Activated CD8-positive, alpha-beta memory T cell treated with anti-CD3 and anti-CD28 coated beads for 48 hours (primary cell): ENCODE measurements at regions not wholly inside any gene's neighbourhood (a gene's known extent, or its start where the extent isn't known, plus 50 kb on each side); places are given as distances from the start of the nearest gene placed in this dataset.

ENCODE experiments used
- DNase-seq, 3 experiments: peaks; one replicate each; pipeline ENCODE4 v3.0.0-alpha.2; 2020; ENCODE audit warnings: low read depth in 2 of 3, low spot score in 2 of 3

- DNase-seq: no peak
Observed at GRCh38 chr2:122851972-122852531, 1096.6 kb downstream of the TSN start.

GRCh38 chr2:122856696-122857095 is 1101.2 kb downstream of the TSN start:
- no peak for DNase-seq

GRCh38 chr2:122858075-122858702 is 1102.7 kb downstream of the TSN start:
- no peak for DNase-seq

- no peak for DNase-seq
Observed at GRCh38 chr2:122858813-122859212, 1103.4 kb downstream of the TSN start.

DNA sequence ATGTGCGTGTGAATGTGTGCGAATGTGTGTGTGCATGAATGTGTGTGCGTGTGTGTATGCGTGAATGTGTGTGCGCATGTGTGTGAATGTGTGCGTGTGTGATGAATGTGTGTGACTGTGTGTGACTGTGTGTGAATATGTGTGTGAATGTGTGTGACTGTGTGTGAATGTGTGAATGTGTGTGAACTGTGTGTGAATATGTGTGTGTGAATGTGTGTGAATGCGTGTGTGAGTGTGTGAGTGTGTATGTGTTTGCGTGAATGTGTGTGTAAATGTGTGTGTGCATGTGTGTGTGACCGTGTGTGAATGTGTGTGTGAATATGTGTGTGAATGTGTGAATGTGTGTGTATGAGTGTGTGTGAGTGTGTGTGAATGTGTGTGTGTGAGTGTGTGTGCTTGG is 1103.8 kb downstream of the TSN start:
- no peak for DNase-seq

DNA sequence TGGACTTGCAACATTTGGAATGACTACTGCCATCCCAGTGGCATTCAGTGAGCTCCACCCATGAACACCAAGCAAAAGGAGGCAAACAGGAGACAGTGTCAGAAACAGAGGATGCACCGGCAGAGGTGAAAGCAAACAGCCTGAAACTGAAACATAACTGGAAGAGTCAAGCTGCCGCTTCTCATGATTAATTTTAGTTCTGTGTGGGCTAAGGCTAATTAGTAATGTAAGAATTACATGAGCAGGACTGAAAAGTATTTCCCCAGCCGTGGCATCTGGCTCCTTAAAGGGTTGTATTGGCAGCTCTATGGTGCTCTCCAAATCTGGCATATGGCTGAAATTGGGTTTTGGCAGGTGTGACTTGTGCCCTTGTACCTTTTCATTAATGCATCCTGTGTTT is 1108.1 kb downstream of the TSN start:
- no peak for DNase-seq

GRCh38 chr2:122864728-122865127 is 1109.3 kb downstream of the TSN start:
- no peak for DNase-seq

DNA sequence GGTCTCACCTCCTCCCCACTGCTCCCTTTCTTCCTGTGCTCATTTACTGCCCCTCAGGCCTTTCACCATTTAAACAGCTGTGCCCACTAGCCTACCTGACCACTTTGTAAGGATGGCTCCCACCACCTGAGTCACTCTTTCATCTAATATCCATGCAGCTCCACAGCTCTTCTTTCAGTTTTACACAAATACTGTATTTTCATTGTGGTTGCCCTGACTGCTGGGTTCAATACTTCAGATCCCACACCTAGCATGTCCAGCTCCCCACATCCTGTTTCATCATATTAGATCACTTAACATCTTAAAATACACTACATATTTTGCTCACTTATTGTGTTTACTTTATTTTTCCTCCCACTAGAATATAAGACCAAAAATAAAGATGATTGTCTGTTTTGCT is 1110.6 kb downstream of the TSN start:
- DNase-seq: no peak

GRCh38 chr2:122867941-122868340 is 1112.5 kb downstream of the TSN start:
- no peak for DNase-seq

GRCh38 chr2:122868646-122869275 is 1113.3 kb downstream of the TSN start:
- DNase-seq: no peak

- no peak for DNase-seq
Observed at GRCh38 chr2:122873951-122874350, 1118.5 kb downstream of the TSN start.

- no peak for DNase-seq
Observed at GRCh38 chr2:122875091-122875865, 1119.8 kb downstream of the TSN start.

DNA sequence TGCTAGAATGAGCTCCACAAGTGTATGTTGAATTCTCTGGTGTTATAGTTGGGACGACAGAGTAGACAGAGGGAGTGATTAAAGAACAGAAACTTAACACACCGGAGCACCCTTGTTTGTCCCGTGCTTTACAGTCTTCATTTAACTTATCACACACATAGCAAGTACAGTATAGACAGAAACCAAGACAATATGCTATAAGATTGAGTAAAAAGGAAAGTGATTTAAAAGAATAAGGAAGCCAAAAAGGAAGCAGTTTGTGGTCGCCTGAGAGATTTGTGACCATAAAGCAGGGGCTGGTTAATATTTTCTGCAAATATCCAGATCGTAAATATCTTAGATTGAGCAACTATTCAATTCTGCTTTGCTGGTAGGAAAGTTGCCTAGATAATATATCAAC is 1128.4 kb downstream of the TSN start:
- no peak for DNase-seq

DNA sequence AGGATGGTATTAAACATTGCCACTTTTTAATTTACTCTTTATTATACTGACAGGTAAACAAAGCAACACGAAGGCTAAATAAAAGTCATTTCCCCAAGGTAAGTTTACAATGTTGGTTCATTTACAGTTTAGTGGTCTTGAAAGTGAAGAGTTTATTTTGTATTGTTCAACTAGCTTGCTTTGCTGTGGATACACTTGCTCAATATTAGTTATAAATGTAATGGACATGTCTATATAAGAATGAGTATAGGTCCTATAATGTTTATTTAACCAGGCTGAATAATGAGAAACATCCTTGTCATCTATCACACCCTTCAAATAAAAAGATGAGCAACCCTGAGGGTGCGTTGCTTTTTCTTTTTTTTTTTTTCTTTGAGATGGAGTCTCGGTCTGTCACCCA is 1129.4 kb downstream of the TSN start:
- DNase-seq: no peak

DNA sequence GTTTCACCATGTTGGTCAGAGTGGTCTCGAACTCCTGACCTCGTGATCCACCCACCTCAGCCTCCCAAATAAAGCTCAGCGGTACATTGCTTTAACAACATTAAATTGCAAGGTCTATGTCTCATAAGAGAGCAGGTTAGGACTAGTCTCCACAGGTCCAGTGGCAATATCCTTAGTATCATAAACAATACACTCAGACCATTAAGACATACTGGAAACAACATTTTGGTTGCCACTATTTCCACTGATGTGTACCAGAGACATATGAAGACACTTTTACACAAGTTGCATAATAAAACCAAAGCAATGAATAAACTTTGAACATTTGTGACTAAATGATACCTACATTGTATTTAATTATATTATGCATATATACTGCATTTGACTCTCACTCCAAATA is 1130.0 kb downstream of the TSN start:
- no peak for DNase-seq

DNA sequence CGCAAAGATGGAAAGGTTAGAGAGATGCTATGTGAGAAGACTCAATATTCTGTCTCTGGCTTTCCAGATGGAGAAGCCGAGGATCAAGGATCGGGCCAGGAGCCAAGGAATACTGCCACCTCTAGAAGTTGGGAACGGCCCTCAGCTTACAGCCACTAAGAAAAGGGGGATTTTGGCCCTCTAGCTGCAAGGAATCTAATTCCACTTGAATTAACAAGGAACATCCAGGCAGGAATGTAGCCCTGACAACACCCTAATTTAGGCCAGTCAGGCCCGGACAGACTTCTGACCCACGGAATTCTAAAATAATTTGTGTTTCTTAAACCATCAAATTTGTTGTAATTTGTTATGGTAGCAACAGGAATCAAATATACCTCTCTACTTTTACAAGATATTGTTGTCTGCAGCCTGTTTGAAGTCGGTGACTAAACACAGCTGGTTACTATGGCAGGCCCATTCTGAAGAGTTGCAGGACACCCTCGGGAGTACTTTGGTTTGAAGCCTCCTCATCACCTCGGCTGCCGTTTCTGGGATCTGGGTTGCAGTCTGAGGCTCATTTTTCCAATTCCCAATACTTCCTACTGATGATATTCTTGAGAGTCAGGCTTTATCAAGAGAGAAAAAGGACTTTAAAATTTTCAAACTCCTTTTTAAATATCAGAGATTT is 1131.2 kb downstream of the TSN start:
- no peak for DNase-seq

DNA sequence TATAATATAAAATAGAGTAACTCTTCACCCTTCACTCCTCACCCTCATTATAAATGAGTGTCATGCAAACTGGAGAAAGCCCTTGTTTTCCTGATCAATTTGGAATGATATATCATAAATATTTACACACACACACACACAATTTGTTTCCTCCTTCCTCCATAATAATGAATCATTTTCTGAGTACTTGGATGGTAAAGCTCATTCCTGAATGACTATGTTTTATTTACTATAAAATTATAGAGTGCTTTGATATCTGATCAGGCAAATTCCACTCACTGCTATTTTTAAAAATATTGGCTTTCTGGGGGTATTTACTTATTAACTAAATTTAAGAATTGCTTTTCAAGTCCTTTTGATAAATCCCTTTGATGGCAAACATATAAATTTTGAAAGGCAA is 1125.5 kb upstream of the CNTNAP5 start:
- no peak for DNase-seq

DNA sequence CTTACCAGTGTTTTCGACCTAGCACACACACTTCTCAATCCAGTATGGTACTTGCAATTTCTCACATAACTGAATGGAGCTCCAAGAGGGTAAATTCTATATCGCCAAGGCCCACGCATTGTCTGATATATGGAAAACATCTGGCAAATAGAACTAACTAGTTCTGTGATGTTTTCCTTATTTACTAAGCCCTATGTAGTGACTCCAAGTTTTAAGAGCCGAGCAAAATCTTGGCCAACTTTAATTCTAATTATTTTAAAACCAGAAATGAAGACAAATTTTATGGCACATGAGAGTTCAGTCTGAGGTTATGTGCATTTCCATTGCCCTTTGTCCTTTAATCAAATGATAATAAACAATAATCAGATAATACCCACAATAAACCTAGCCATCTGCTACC is 1119.7 kb upstream of the CNTNAP5 start:
- DNase-seq: no peak

DNA sequence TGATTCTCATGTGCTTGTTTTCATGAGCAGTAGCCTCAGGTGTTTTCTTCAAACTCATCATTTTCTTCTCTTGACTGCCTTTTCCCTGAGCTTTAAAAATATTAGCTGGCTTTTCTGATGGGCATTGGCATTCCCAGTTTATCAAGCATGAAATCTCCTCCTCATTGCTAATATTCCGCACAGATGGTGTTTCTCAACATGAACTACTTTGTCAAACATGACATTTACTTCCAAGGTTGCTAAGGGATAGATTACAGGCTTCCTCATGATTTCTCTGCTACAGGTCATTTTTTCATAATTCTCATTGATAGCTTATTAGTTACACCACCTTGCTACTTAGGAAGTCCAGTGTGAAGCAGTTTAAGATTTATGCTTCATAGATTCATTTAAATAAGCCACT is 1116.9 kb upstream of the CNTNAP5 start:
- no peak for DNase-seq

DNA sequence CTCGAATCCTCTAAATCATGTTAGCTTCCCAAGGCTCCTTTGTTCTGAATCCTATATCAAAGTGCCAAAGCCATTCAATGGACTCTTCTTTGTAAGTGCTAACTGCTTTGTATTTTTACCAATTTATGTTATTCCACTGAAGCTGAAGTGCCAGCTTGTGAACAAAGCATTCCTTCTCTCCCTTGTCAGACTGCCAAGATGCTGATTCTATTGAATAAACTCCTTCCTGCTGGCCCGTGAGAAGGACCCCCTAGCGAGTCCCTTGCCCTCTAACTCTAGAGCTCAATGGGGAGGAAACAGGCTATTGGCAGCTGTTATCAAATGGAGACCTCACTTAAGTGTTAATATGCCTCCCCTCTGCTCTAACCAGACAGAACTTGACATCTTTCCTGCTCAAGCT is 1097.9 kb upstream of the CNTNAP5 start:
- DNase-seq: no peak

GRCh38 chr2:122927710-122928557 is 1097.2 kb upstream of the CNTNAP5 start:
- no peak for DNase-seq
